DOHH2 (cell line): ENCODE measurements at regions not wholly inside any gene's neighbourhood (a gene's known extent, or its start where the extent isn't known, plus 50 kb on each side); places are given as distances from the start of the nearest gene placed in this dataset.

Source experiments
- H3F3A ChIP-seq: fragments of 200-600 bp; sonication (generic), shearing (Covaris generic); 2 replicates; pipeline ENCODE4 v1.6.0; 2016; ENCODE audit warnings: antibody characterized with exemption, mild to moderate bottlenecking; ENCODE audit not compliant: control insufficient read depth, insufficient read depth
- H3K27ac ChIP-seq: fragments of 200-600 bp; sonication (generic); 2 replicates; pipeline ENCODE4 v1.5.1; 2014; ENCODE audit warnings: low read depth, mild to moderate bottlenecking, low read length, moderate library complexity
- H3K27me3 ChIP-seq: fragments of 200-600 bp; sonication (generic); 2 replicates; pipeline ENCODE4 v1.6.1; 2014; ENCODE audit warnings: mild to moderate bottlenecking, low read length, mixed read lengths; ENCODE audit not compliant: control insufficient read depth
- H3K36me3 ChIP-seq: fragments of 200-600 bp; sonication (generic); 2 replicates; pipeline ENCODE4 v1.6.1; 2014; ENCODE audit warnings: mild to moderate bottlenecking, low read length, moderate library complexity, mixed read lengths; ENCODE audit not compliant: control insufficient read depth
- H3K4me1 ChIP-seq: fragments of 200-600 bp; sonication (generic); 2 replicates; pipeline ENCODE4 v1.6.1; 2014; ENCODE audit warnings: mild to moderate bottlenecking, low read length, mixed read lengths; ENCODE audit not compliant: control insufficient read depth
- H3K4me2 ChIP-seq: fragments of 200-600 bp; sonication (generic); 2 replicates; pipeline ENCODE4 v1.6.0; 2014; ENCODE audit warnings: mild to moderate bottlenecking, low read length, moderate library complexity
- H3K4me3 ChIP-seq: fragments of 200-600 bp; sonication (generic); 2 replicates; pipeline ENCODE4 v1.5.1; 2014; ENCODE audit warnings: mild to moderate bottlenecking, low read length, mixed read lengths
- H3K79me2 ChIP-seq: fragments of 200-600 bp; sonication (generic); 2 replicates; pipeline ENCODE4 v1.6.1; 2014; ENCODE audit warnings: mild to moderate bottlenecking, low read length, mixed read lengths; ENCODE audit not compliant: control insufficient read depth
- H3K9me2 ChIP-seq: fragments of 200-600 bp; sonication (generic); replicated peaks from 2 replicates; pipeline ENCODE4 v1.6.1; 2014; ENCODE audit warnings: mild to moderate bottlenecking, low read length, mixed read lengths; ENCODE audit not compliant: control insufficient read depth
- H3K9me3 ChIP-seq: fragments of 200-600 bp; sonication (generic); 2 replicates; pipeline ENCODE4 v1.6.1; 2014; ENCODE audit warnings: antibody characterized with exemption, low read length, mixed read lengths; ENCODE audit not compliant: control insufficient read depth, insufficient read depth
- H4K20me1 ChIP-seq: fragments of 200-600 bp; sonication (generic); 2 replicates; pipeline ENCODE4 v1.6.0; 2014; ENCODE audit warnings: low read depth, mild to moderate bottlenecking, antibody characterized with exemption, low read length, moderate library complexity; ENCODE audit not compliant: control insufficient read depth, insufficient read depth
- CTCF ChIP-seq: fragments of 200-600 bp; sonication (generic); IDR thresholded peaks from one replicate; pipeline ENCODE4 v1.5.1; 2014; ENCODE audit warnings: antibody characterized with exemption, mild to moderate bottlenecking, low read depth, low read length; ENCODE audit not compliant: poor library complexity, severe bottlenecking
- EZH2phosphoT487 ChIP-seq: fragments of 200-600 bp; sonication (generic); IDR thresholded peaks from 2 replicates; pipeline ENCODE4 v1.6.1; 2017; ENCODE audit warnings: borderline replicate concordance, mild to moderate bottlenecking, antibody characterized with exemption, low read length, moderate library complexity, mixed read lengths

GRCh38 chr1:80282536-80282935 lies 1276.0 kb upstream of the ADGRL4 start:
- H3K9me2 ChIP-seq: no peaks in the 10 kb centered on the region
- no peaks in the 10 kb centered on the region for H3F3A ChIP-seq
- no peaks in the 10 kb centered on the region for H3K27me3 ChIP-seq
- TF ChIP-seq EZH2phosphoT487 (no peak), CTCF (no peak)
- no peaks in the 10 kb centered on the region for H3K4me1 ChIP-seq
- H3K4me3 ChIP-seq: no peak overlapping the region
- H4K20me1 ChIP-seq: no peaks in the 10 kb centered on the region
- no peak overlapping the region for H3K27ac ChIP-seq
- H3K9me3 ChIP-seq: no peaks in the 10 kb centered on the region
- no peak overlapping the region for H3K4me2 ChIP-seq
- no peaks in the 10 kb centered on the region for H3K79me2 ChIP-seq
- no peaks in the 10 kb centered on the region for H3K36me3 ChIP-seq

DNA sequence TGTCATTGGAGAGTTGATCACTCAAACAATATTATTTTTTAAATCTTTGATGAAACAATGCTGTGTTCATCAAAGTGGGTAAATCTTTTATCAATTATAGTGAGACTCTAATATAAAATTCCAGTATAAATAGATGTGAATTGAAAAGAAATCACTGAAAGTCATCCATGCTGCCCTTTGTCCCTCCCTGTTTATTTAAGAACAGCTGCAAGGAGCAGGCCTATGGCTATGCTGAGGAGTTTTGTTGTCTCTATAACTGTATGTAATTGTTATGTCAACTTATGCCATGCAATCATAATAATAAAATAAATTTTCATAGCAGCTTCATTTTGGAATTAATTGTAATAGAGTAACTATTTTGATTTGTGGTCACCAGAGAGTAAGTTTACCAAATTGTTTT lies 1272.4 kb upstream of the ADGRL4 start:
- H3K27me3 ChIP-seq: no peaks in the 10 kb centered on the region
- H3K27ac ChIP-seq: no peak overlapping the region

DNA sequence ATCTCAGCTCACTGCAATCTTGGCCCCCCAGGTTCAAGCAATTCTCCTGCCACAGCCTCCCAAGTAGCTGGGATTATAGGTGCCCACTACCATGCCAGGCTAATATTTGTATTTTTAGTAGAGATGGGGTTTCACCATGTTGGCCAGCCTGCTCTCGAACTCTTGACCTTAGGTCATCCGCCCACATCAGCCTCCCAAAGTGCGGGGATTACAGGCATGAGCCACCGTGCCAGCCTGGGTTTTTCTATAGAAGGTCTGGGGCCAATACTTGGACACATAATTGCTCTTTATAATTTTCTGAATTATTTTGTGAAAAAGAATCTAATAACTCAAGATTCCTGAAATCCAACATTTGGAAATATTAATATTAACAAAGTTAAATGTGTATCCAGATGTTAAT lies 1267.7 kb upstream of the ADGRL4 start:
- H3K36me3 ChIP-seq: no peaks in the 10 kb centered on the region
- no peak overlapping the region for H3K4me3 ChIP-seq
- H3F3A ChIP-seq: no peaks in the 10 kb centered on the region
- H3K79me2 ChIP-seq: no peaks in the 10 kb centered on the region
- H3K4me2 ChIP-seq: no peak overlapping the region
- H3K9me3 ChIP-seq: no peaks in the 10 kb centered on the region
- H3K27me3 ChIP-seq: no peaks in the 10 kb centered on the region
- TF ChIP-seq CTCF (no peak), EZH2phosphoT487 (no peak)
- H3K4me1 ChIP-seq: no peaks in the 10 kb centered on the region
- no peak overlapping the region for H3K27ac ChIP-seq
- H4K20me1 ChIP-seq: no peaks in the 10 kb centered on the region
- H3K9me2 ChIP-seq: no peaks in the 10 kb centered on the region

More for the DNA sequence above, 1272.4 kb upstream of the ADGRL4 start:
- no peaks in the 10 kb centered on the region for H3K4me1 ChIP-seq
- H3F3A ChIP-seq: no peaks in the 10 kb centered on the region
- H3K36me3 ChIP-seq: no peaks in the 10 kb centered on the region
- H3K9me3 ChIP-seq: no peaks in the 10 kb centered on the region
- no peaks in the 10 kb centered on the region for H3K9me2 ChIP-seq
- H4K20me1 ChIP-seq: no peaks in the 10 kb centered on the region
- H3K4me3 ChIP-seq: no peak overlapping the region
- H3K4me2 ChIP-seq: no peak overlapping the region
- no peaks in the 10 kb centered on the region for H3K79me2 ChIP-seq
- no peak for TF ChIP-seq CTCF
- TF ChIP-seq EZH2phosphoT487: no peak

- no peaks in the 10 kb centered on the region for H3K9me2 ChIP-seq
- H3K4me2 ChIP-seq: no peak overlapping the region
- H3K4me3 ChIP-seq: no peak overlapping the region
- H3K79me2 ChIP-seq: no peaks in the 10 kb centered on the region
- H3K36me3 ChIP-seq: no peaks in the 10 kb centered on the region
- H3F3A ChIP-seq: no peaks in the 10 kb centered on the region
- H3K4me1 ChIP-seq: no peaks in the 10 kb centered on the region
- H4K20me1 ChIP-seq: no peaks in the 10 kb centered on the region
- no peaks in the 10 kb centered on the region for H3K27me3 ChIP-seq
- TF ChIP-seq CTCF (no peak), EZH2phosphoT487 (no peak)
- H3K9me3 ChIP-seq: no peaks in the 10 kb centered on the region
- no peak overlapping the region for H3K27ac ChIP-seq
These were observed 1266.0 kb upstream of the ADGRL4 start for GRCh38 chr1:80272495-80272894.
